ENCODE measurements at regions not wholly inside any gene's neighbourhood (a gene's known extent, or its start where the extent isn't known, plus 50 kb on each side); places are given as distances from the start of the nearest gene placed in this dataset.

DNA sequence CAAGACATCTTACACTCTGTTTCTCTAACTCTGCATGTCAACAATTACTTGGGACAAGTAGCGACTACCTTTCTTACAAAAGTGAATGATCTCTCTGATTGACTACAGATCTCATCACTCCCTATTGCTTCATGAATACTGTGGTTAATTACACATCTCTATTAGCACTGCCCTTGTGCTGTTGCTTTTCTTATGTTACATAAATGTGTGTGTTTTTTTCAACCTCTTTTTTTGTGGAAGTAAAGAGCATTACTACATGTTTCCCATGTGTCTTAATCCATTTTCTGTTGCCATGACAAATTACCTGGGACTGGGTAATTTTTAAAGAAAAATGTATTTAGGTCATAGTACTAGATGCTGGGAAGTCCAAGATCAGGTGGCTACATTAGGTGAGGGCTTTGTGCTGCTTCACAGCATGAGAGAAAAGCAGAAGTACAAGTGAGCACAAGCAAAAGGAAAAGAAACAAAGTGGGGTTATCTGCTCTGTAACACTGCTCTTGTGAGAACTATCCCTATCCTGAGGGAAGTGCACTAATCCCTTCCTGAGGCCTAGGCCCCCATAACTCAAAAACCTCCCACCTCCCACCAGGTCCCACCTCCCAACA is 298.2 kb upstream of the SATB1 start:
- H3K9me3 ChIP-seq (ENCODE audit: control insufficient read depth in 4 of 4, low read length in 3 of 4), result no peaks in the 10 kb centered on the region
- no peaks in the 10 kb centered on the region for H3K27me3 ChIP-seq (ENCODE audit: control insufficient read depth in 4 of 4, insufficient read depth in 4 of 4, low read length in 3 of 4)
- H3K9ac ChIP-seq (ENCODE audit: low read depth in 1 of 2, low read length in 2 of 2), result no peak overlapping the region
- TF ChIP-seq YY1 (IDR thresholded peaks at IDR 0.05), result no peak
- TF ChIP-seq SP1 (IDR thresholded peaks at IDR 0.05), result no peak
- TF ChIP-seq RXRA (IDR thresholded peaks at IDR 0.05), result no peak
- TF ChIP-seq, protein P1, sequence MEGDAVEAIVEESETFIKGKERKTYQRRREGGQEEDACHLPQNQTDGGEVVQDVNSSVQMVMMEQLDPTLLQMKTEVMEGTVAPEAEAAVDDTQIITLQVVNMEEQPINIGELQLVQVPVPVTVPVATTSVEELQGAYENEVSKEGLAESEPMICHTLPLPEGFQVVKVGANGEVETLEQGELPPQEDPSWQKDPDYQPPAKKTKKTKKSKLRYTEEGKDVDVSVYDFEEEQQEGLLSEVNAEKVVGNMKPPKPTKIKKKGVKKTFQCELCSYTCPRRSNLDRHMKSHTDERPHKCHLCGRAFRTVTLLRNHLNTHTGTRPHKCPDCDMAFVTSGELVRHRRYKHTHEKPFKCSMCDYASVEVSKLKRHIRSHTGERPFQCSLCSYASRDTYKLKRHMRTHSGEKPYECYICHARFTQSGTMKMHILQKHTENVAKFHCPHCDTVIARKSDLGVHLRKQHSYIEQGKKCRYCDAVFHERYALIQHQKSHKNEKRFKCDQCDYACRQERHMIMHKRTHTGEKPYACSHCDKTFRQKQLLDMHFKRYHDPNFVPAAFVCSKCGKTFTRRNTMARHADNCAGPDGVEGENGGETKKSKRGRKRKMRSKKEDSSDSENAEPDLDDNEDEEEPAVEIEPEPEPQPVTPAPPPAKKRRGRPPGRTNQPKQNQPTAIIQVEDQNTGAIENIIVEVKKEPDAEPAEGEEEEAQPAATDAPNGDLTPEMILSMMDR (IDR thresholded peaks at IDR 0.05; ENCODE audit: low read depth, low read length, missing input control), result no peak
- no peak for TF ChIP-seq HNF4A (conservative IDR thresholded peaks at IDR 0.05)
- TF ChIP-seq REST (IDR thresholded peaks at IDR 0.05), result no peak
- TF ChIP-seq GABPA (IDR thresholded peaks at IDR 0.05 in 1 of 2, conservative IDR thresholded peaks at IDR 0.05 in 1 of 2), result no peak
- TF ChIP-seq ZBTB33 (IDR thresholded peaks at IDR 0.05), result no peak
- no peak for TF ChIP-seq FOXA2 (IDR thresholded peaks at IDR 0.05)
- no peak for TF ChIP-seq FOXA1 (IDR thresholded peaks at IDR 0.05)
- H3K4me3 ChIP-seq (ENCODE audit: low read depth in 1 of 3, low read length in 3 of 3), result no peak overlapping the region
- H3K27ac ChIP-seq (ENCODE audit: low read depth in 1 of 2, low read length in 2 of 2), result no peak overlapping the region
- H3K4me1 ChIP-seq (ENCODE audit: control insufficient read depth in 4 of 4, insufficient read depth in 4 of 4, low read length in 3 of 4), result no peaks in the 10 kb centered on the region
- WGBS, result 87% methylated on average over 1 of the region's 1 CpG
- no peak for DNase-seq (ENCODE audit: low spot score)
- H3K36me3 ChIP-seq (ENCODE audit: control insufficient read depth in 4 of 4, insufficient read depth in 3 of 4, low read depth in 1 of 4, low read length in 3 of 4), result no peaks in the 10 kb centered on the region

GRCh38 chr3:18720543-18720942 is 295.4 kb upstream of the SATB1 start:
- no peaks in the 10 kb centered on the region for H3K4me1 ChIP-seq (ENCODE audit: control insufficient read depth in 4 of 4, insufficient read depth in 4 of 4, low read length in 3 of 4)
- 72% methylated on average over 5 of the region's 5 CpGs for WGBS
- no peaks in the 10 kb centered on the region for H3K9me3 ChIP-seq (ENCODE audit: control insufficient read depth in 4 of 4, low read length in 3 of 4)
- H3K36me3 ChIP-seq (ENCODE audit: control insufficient read depth in 4 of 4, insufficient read depth in 3 of 4, low read depth in 1 of 4, low read length in 3 of 4), result no peaks in the 10 kb centered on the region
- no peak for DNase-seq (ENCODE audit: low spot score)
- H3K4me3 ChIP-seq (ENCODE audit: low read depth in 1 of 3, low read length in 3 of 3), result no peak overlapping the region
- H3K27ac ChIP-seq (ENCODE audit: low read depth in 1 of 2, low read length in 2 of 2), result no peak overlapping the region
- no peaks in the 10 kb centered on the region for H3K27me3 ChIP-seq (ENCODE audit: control insufficient read depth in 4 of 4, insufficient read depth in 4 of 4, low read length in 3 of 4)
- H3K9ac ChIP-seq (ENCODE audit: low read depth in 1 of 2, low read length in 2 of 2), result no peak overlapping the region
- TF ChIP-seq FOXA1 (IDR thresholded peaks at IDR 0.05) (no peak), HNF4G (IDR thresholded peaks at IDR 0.05) (no peak), GABPA (IDR thresholded peaks at IDR 0.05 in 1 of 2, conservative IDR thresholded peaks at IDR 0.05 in 1 of 2) (no peak), REST (IDR thresholded peaks at IDR 0.05) (no peak), JUND (IDR thresholded peaks at IDR 0.05) (no peak), ZBTB33 (IDR thresholded peaks at IDR 0.05) (no peak), EGR1 (IDR thresholded peaks at IDR 0.05; ENCODE audit: low read depth in 2 of 2) (no peak), SP1 (IDR thresholded peaks at IDR 0.05) (no peak), YY1 (IDR thresholded peaks at IDR 0.05) (no peak), MAX (IDR thresholded peaks at IDR 0.05) (no peak)
- TF ChIP-seq, protein P1 (IDR thresholded peaks at IDR 0.05; ENCODE audit: low read depth, low read length, missing input control), result no peak

Measured in liver (tissue), 8 donors.